GM12865 (cell line): ENCODE measurements at regions not wholly inside any gene's neighbourhood (a gene's known extent, or its start where the extent isn't known, plus 50 kb on each side); places are given as distances from the start of the nearest gene placed in this dataset.

Experiments used
- DNase-seq: peaks from one replicate; pipeline ENCODE4 v3.0.0; 2010; ENCODE audit warnings: low read depth
- H3K4me3 ChIP-seq: 2 replicates; pipeline ENCODE4 v1.5.1; 2011; ENCODE audit warnings: mild to moderate bottlenecking, low read depth, low read length, control low read depth
- CTCF ChIP-seq: IDR thresholded peaks from 2 replicates; pipeline ENCODE4 v1.5.1; 2011; ENCODE audit warnings: low read length, control low read depth, low read depth, inconsistent platforms; ENCODE audit not compliant: insufficient read depth; ENCODE audit errors: missing control alignments

GRCh38 chr4:164197556-164197955 is 556.4 kb upstream of the SMIM31 start:
- TF ChIP-seq CTCF, result no peak
- DNase-seq, result no peak
- H3K4me3 ChIP-seq, result no peak overlapping the region

GRCh38 chr4:164203476-164203875 is 550.5 kb upstream of the SMIM31 start:
- H3K4me3 ChIP-seq, result no peak overlapping the region
- no peak for TF ChIP-seq CTCF
- DNase-seq, result no peak

GRCh38 chr4:164204434-164204833 is 549.5 kb upstream of the SMIM31 start:
- TF ChIP-seq CTCF, result no peak
- DNase-seq, result no peak

GRCh38 chr4:164207460-164207859 is 546.5 kb upstream of the SMIM31 start:
- no peak for DNase-seq
- no peak overlapping the region for H3K4me3 ChIP-seq
- TF ChIP-seq CTCF, result no peak

More at GRCh38 chr4:164204434-164204833, 549.5 kb upstream of the SMIM31 start:
- no peak overlapping the region for H3K4me3 ChIP-seq

GRCh38 chr4:164210377-164210776 is 543.6 kb upstream of the SMIM31 start:
- no peak for DNase-seq
- H3K4me3 ChIP-seq, result no peak overlapping the region
- TF ChIP-seq CTCF, result no peak

GRCh38 chr4:164212134-164212533 is 541.8 kb upstream of the SMIM31 start:
- no peak for DNase-seq
- H3K4me3 ChIP-seq, result no peak overlapping the region
- no peak for TF ChIP-seq CTCF

- no peak for TF ChIP-seq CTCF
- no peak for DNase-seq
- no peak overlapping the region for H3K4me3 ChIP-seq
These were observed 541.2 kb upstream of the SMIM31 start for GRCh38 chr4:164212714-164213113.
